Fibroblast of pulmonary artery (primary cell): ENCODE measurements at regions not wholly inside any gene's neighbourhood (a gene's known extent, or its start where the extent isn't known, plus 50 kb on each side); places are given as distances from the start of the nearest gene placed in this dataset.
"Not testable (repeated sequence)": the region's sequence is repeated elsewhere in the genome, so short reads cannot be mapped to it uniquely, and the experiment has no call there.

Experiments used
- DNase-seq: peaks from one replicate; pipeline ENCODE4 v3.0.0-alpha.2; 2010; ENCODE audit warnings: low read depth
- H3K4me3 ChIP-seq: replicated peaks from 2 replicates; pipeline ENCODE4 v1.5.1; 2011; ENCODE audit warnings: low read depth, mild to moderate bottlenecking, control low read depth, low read length, moderate library complexity
- TF ChIP-seq, protein P1 (sequence below): IDR thresholded peaks from 2 replicates; pipeline ENCODE4 v1.5.1; 2011; ENCODE audit warnings: mild to moderate bottlenecking, control low read depth, low read length, inconsistent platforms; ENCODE audit errors: missing control alignments

DNA sequence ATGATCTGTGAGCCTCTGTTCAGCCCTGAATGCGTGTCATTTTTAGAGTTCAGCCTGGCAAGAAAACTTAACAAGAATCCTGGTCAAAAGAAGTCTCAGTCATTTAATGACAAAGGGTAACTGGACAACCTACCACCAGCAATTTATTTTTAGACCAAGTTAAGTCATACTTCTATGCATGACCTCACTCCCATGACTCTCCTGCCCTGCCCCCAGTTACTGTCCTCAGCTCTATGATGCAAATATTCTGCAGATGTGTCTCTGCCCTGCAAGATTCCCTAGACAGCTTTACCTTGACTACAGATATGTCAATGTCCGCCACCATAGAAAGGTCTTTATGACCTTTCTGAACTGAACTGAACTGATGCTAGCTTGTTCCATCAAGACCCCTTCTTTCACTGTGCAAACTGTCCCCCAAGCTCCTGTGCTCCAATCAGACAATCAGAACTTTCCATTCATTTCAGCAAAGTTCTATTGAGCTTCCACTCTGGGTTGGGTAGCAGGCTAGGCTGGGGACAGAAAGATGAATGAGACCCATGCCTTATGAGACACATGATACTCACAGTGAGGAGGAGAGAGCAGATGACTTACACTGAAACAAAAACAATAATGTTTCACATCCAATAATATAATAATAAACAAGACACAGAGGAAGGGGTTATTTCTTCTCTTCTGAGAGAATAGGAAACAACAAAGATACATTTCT, 255.7 kb downstream of the NPIPA8 start:
- not testable (repeated sequence) for H3K4me3 ChIP-seq, DNase-seq

DNA sequence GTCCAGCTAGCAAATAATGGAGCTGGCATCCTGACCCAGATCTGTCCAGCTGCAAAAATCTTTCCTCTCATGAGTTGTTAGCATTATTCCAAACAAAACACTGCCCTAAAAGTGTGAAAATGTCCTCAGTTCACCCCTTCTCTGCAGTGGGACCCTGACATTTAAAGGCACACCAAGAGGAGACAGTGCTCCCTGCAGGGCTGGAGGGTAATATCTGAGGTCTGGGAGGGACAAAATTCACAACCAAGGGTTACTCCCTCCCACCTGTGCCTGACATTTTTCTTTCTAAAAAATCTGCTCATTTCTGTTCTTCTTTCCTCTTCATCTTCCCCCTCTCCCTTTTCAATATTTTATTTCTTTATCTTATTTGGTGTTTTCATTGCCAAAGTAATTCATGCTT, 258.6 kb downstream of the NPIPA8 start:
- DNase-seq, H3K4me3 ChIP-seq: not testable (repeated sequence)

DNA sequence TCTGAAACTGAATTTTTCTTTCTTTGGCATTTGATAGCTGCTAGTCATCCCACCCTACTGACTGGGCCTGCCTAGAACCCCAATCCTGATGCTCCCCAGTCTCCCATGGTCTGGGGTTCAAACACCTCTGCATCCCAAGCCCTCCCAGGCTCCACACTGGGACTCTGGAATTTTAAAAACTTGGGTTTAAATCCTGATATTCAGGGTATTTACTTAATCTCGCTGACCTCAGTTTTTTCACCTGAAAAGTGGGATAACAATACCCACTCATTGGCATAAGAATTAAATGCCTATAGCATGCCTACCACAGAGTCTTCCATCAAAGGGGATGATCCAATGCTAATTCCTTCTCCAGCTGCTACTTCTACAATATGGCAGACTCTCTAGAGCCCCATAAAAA, 264.4 kb downstream of the NPIPA8 start:
- TF ChIP-seq, protein P1, sequence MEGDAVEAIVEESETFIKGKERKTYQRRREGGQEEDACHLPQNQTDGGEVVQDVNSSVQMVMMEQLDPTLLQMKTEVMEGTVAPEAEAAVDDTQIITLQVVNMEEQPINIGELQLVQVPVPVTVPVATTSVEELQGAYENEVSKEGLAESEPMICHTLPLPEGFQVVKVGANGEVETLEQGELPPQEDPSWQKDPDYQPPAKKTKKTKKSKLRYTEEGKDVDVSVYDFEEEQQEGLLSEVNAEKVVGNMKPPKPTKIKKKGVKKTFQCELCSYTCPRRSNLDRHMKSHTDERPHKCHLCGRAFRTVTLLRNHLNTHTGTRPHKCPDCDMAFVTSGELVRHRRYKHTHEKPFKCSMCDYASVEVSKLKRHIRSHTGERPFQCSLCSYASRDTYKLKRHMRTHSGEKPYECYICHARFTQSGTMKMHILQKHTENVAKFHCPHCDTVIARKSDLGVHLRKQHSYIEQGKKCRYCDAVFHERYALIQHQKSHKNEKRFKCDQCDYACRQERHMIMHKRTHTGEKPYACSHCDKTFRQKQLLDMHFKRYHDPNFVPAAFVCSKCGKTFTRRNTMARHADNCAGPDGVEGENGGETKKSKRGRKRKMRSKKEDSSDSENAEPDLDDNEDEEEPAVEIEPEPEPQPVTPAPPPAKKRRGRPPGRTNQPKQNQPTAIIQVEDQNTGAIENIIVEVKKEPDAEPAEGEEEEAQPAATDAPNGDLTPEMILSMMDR = no peak
- no peak overlapping the region for H3K4me3 ChIP-seq
- no peak for DNase-seq

DNA sequence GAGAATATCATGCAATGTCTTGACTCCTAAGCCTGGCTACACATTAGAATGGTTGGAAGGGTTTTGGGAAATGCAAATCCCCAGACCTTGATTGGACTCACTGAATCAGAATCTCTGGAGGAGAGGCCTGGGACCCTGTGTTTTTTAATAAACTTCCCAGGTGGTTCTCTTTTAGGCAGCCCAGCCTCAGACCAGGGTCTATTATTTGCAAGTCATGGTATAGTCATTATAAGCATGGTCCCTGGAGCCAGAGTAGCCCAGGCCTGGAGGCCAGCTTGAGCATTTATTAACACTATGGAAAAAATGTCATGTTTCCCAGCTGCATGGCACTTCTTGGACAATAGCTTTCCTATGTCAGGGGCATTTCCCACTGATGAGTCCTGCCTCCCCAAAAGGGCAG, 266.9 kb downstream of the NPIPA8 start:
- no peak overlapping the region for H3K4me3 ChIP-seq
- no peak for DNase-seq
- TF ChIP-seq, protein P1 = no peak

DNA sequence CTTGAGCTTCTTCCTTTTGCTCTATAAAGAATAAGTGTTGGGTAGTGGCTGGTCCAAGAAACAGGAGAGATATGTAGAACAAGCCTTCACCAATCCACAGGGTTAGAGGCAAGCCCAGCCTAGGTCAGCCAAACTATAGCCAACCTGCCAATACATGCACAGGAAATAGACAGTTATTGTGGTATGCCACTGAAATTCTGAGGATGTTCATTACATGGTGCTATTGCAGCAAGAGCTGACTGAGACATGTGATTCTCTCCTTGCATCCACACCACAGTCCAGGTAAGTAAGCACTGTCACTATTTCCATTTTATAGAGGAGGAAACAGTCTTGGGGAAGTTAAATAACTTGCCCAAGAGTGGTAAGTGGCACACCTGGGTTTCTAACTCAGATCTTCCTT, 268.1 kb downstream of the NPIPA8 start:
- TF ChIP-seq, protein P1 = no peak
- no peak for DNase-seq
- H3K4me3 ChIP-seq = no peak overlapping the region

DNA sequence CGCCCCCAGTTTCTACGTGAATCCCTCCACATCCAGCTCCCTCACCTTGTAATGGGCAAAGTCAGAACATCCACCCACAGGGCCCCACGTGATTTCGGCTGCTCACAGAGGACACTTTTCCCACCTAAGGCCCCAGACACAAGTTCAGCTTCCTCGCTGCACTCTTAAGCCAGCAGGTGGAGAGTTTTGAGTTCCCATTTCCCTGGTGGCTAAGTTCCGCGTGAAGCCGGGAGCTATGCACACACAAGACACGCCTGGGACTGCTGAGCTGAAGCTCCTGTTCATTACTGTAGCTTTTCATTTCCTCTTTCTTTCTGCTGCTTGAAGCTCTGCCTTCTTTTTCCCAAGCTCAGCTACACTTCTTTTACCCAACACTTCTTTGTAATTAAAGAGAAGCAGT, 273.8 kb downstream of the NPIPA8 start:
- DNase-seq = no peak
- H3K4me3 ChIP-seq = no peak overlapping the region
- TF ChIP-seq, protein P1 = no peak

DNA sequence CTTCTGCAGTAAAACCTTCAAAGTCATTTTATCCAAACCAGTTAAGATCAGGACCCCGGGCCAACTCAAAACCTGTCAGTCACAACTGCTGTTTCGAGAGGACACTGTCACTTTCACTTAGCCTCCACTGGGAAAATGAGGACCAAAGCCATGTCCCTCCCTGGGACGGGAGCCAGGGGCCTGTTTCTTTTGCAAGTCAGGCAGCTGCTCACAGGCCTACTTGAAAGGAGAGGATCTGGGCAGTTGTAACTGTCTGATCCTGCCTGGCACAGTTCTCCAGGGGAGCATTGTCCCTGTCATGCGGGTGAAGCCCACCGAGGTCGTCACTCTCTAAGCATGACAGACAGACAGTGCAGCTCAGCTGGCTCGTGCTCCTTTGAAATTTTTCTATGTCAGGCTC, 276.2 kb downstream of the NPIPA8 start:
- TF ChIP-seq, protein P1 = no peak
- no peak overlapping the region for H3K4me3 ChIP-seq
- no peak for DNase-seq

DNA sequence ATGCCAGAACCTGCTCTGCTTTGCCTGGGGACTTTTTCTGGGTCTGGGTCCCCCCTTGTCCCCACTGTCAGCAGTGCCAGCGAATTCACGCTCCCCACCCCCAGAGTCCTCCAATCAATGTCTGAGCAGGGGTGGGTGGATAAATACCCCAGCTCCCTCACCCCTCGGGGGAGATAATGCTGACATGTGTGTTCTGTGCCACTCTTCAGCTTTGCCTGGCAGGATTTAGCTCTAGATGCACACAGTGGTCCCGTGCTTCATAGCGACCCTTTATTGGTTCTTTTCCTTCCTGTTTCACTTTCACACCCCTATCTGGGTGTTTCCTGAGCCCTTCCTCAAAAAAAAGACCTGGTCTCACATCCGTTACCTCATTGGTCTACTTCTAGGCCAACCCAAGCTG, 277.0 kb downstream of the NPIPA8 start:
- no peak for DNase-seq
- TF ChIP-seq, protein P1 = no peak
- no peak overlapping the region for H3K4me3 ChIP-seq
